IMR-90 (cell line): ENCODE measurements at regions not wholly inside any gene's neighbourhood (a gene's known extent, or its start where the extent isn't known, plus 50 kb on each side); places are given as distances from the start of the nearest gene placed in this dataset.

Experiments used
- ATAC-seq: fragments of 200-7000 bp; cut with Tn5 transposase; 2 replicates; pipeline ENCODE4 v1.9.1; 2020; ENCODE audit warnings: low read depth, mild to moderate bottlenecking, moderate library complexity
- BruUV-seq: library from RNA; stranded (reverse); fragments of 400-500 nt; replicated peaks from 2 replicates; lab custom pipeline; 2021; lab: Mats Ljungman, UMichigan
- CTCF ChIA-PET: fragments of 300-600 bp; formaldehyde crosslinking; extraction: SDS; loops from one replicate; lab custom pipeline; 2021; ENCODE audit warnings: antibody characterized with exemption; lab: Yijun Ruan, JAX
- POLR2A ChIA-PET: fragments of 300-600 bp; sonication (Branson Sonifier 250); formaldehyde crosslinking; loops from one replicate; lab custom pipeline; 2022; ENCODE audit warnings: antibody characterized with exemption; ENCODE audit not compliant: unreplicated experiment; lab: Charles Lee
- DNase-seq: peaks from one replicate; pipeline ENCODE4 v3.0.0; 2013
- H2AFZ ChIP-seq: replicated peaks from 2 replicates; pipeline ENCODE3; 2013; ENCODE audit warnings: low read length, mild to moderate bottlenecking; ENCODE audit not compliant: poor library complexity
- H2AK5ac ChIP-seq: 2 replicates; pipeline ENCODE4 v1.6.1; 2013; ENCODE audit warnings: low read depth, low read length, inconsistent platforms
- H2AK9ac ChIP-seq: replicated peaks from 2 replicates; pipeline ENCODE3; 2013; ENCODE audit warnings: mild to moderate bottlenecking, low read depth, low read length, moderate library complexity; ENCODE audit not compliant: poor library complexity
- H2BK120ac ChIP-seq: 2 replicates; pipeline ENCODE4 v1.6.1; 2013; ENCODE audit warnings: low read depth, low read length, inconsistent platforms
- H2BK15ac ChIP-seq: 3 replicates; pipeline ENCODE4 v1.6.1; 2013; ENCODE audit warnings: low read depth, low read length, inconsistent platforms
- H2BK20ac ChIP-seq: 2 replicates; pipeline ENCODE4 v1.6.1; 2013; ENCODE audit warnings: low read depth, mild to moderate bottlenecking, inconsistent platforms, low read length, moderate library complexity
- H2BK5ac ChIP-seq: 2 replicates; pipeline ENCODE4 v1.6.1; 2013; ENCODE audit warnings: mild to moderate bottlenecking, low read depth, low read length, inconsistent platforms; ENCODE audit not compliant: poor library complexity, severe bottlenecking
- H3K14ac ChIP-seq: replicated peaks from 2 replicates; pipeline ENCODE4 v1.6.1; 2013; ENCODE audit warnings: low read depth, low read length, inconsistent platforms
- H3K18ac ChIP-seq: 2 replicates; pipeline ENCODE4 v1.6.1; 2013; ENCODE audit warnings: low read depth, low read length, control low read depth
- H3K23ac ChIP-seq: 2 replicates; pipeline ENCODE4 v1.6.1; 2013; ENCODE audit warnings: low read depth, low read length, inconsistent platforms
- H3K27ac ChIP-seq: 2 replicates; pipeline ENCODE4 v1.5.1; 2013; ENCODE audit warnings: mild to moderate bottlenecking, control low read depth, low read length; ENCODE audit not compliant: insufficient read depth
- H3K27me3 ChIP-seq: 2 replicates; pipeline ENCODE4 v1.6.1; 2013; ENCODE audit warnings: low read length; ENCODE audit not compliant: control insufficient read depth, insufficient read depth
- H3K36me3 ChIP-seq: 2 replicates; pipeline ENCODE4 v1.6.1; 2013; ENCODE audit warnings: low read length, mixed read lengths; ENCODE audit not compliant: control insufficient read depth, insufficient read depth
- H3K4ac ChIP-seq: 2 replicates; pipeline ENCODE4 v1.6.1; 2013; ENCODE audit warnings: low read depth, low read length, inconsistent platforms
- H3K4me1 ChIP-seq: 2 replicates; pipeline ENCODE4 v1.6.1; 2013; ENCODE audit warnings: low read length, mixed read lengths; ENCODE audit not compliant: control insufficient read depth, insufficient read depth
- H3K4me2 ChIP-seq: 2 replicates; pipeline ENCODE4 v1.6.1; 2013; ENCODE audit warnings: low read depth, mild to moderate bottlenecking, control low read depth, low read length, moderate library complexity
- H3K4me3 ChIP-seq: 2 replicates; pipeline ENCODE4 v1.5.1; 2013; ENCODE audit warnings: low read depth, mild to moderate bottlenecking, control low read depth, low read length, moderate library complexity; ENCODE audit not compliant: insufficient read depth
- H3K56ac ChIP-seq: 2 replicates; pipeline ENCODE4 v1.6.1; 2013; ENCODE audit warnings: low read length, inconsistent platforms; ENCODE audit not compliant: insufficient read depth; ENCODE audit errors: extremely low read depth
- H3K79me1 ChIP-seq, 2 experiments: 2 replicates each; pipeline ENCODE4 v1.6.1; 2013; ENCODE audit warnings: low read length in 2 of 2, inconsistent platforms in 1 of 2, low read depth in 1 of 2
- H3K9ac ChIP-seq: 2 replicates; pipeline ENCODE4 v1.6.1; 2013; ENCODE audit warnings: low read depth, low read length, control low read depth
- H3K9me1 ChIP-seq: 2 replicates; pipeline ENCODE4 v1.6.1; 2013; ENCODE audit warnings: low read length, inconsistent platforms; ENCODE audit not compliant: insufficient read depth
- H3K9me3 ChIP-seq: 2 replicates; pipeline ENCODE4 v1.6.1; 2013; ENCODE audit warnings: low read length; ENCODE audit not compliant: control insufficient read depth, insufficient read depth
- H4K20me1 ChIP-seq: 2 replicates; pipeline ENCODE4 v1.6.1; 2013; ENCODE audit warnings: low read length, inconsistent platforms; ENCODE audit not compliant: insufficient read depth
- H4K5ac ChIP-seq: 2 replicates; pipeline ENCODE4 v1.6.1; 2013; ENCODE audit warnings: mild to moderate bottlenecking, low read depth, low read length, control low read depth
- H4K8ac ChIP-seq, 2 experiments: 2 replicates each; pipeline ENCODE4 v1.6.1; 2013; ENCODE audit warnings: low read depth in 2 of 2, low read length in 2 of 2, control low read depth in 1 of 2, inconsistent platforms in 1 of 2
- H4K91ac ChIP-seq: 2 replicates; pipeline ENCODE4 v1.6.1; 2013; ENCODE audit warnings: low read depth, low read length, inconsistent platforms; ENCODE audit not compliant: insufficient read depth
- MXI1 ChIP-seq: IDR thresholded peaks from 2 replicates; pipeline ENCODE4 v1.6.1; 2012; ENCODE audit warnings: low read depth, mild to moderate bottlenecking, low read length, moderate library complexity, borderline replicate concordance
- WGBS, 2 experiments: methylation state at CpG; one replicate each; pipeline versions ENCODE4 v1.1.5 to v1.1.7; 2013; ENCODE audit warnings: missing lambda C conversion rate in 2 of 2; ENCODE audit not compliant: insufficient read length in 1 of 2; ENCODE audit errors: extremely low coverage in 2 of 2; 5-methylcytosine and 5-hydroxymethylcytosine counted together
- dilution Hi-C: fragments of 300-500 bp; cut with HindIII; formaldehyde crosslinking; loops from one replicate; pipeline ENCODE4 v1.14.3; 2018; ENCODE audit warnings: low sequenced_read_pairs; ENCODE audit not compliant: unreplicated experiment
- in situ Hi-C: fragments of 300-500 bp; cut with MboI; formaldehyde crosslinking; loops from 3 replicates; pipeline ENCODE4 v1.14.3; 2019; ENCODE audit warnings: low sequenced_read_pairs, inconsistent platforms, mixed read lengths
- intact Hi-C: fragments of 100-400 bp; cut with micrococcal nuclease; formaldehyde crosslinking; loops from 2 replicates; pipeline ENCODE4 v1.10.0; 2022

GRCh38 chr19:56900573-56901097, 60.1 kb upstream of the PEG3 start:
- H2BK15ac ChIP-seq, result no peak overlapping the region
- H3K4me1 ChIP-seq, result no peaks in the 10 kb centered on the region
- no peak overlapping the region for H3K27ac ChIP-seq
- WGBS, 2 experiments, result 33% methylated on average over 5 of the region's 12 CpGs; no CpG with 5 or more reads in 1 of the 2 experiments
- no peaks in the 10 kb centered on the region for H3K79me1 ChIP-seq
- no peak overlapping the region for H2AK9ac ChIP-seq
- no peak overlapping the region for H3K18ac ChIP-seq
- H3K14ac ChIP-seq, result no peak overlapping the region
- dilution Hi-C loops (no loop called here), intact Hi-C loops (no loop called here), in situ Hi-C loops (no loop called here)
- no peaks in the 10 kb centered on the region for H3K9me1 ChIP-seq
- H3K36me3 ChIP-seq, result no peaks in the 10 kb centered on the region
- H3K9me3 ChIP-seq, result peaks cover 39% of the 10 kb centered on the region
- no peak overlapping the region for H2BK120ac ChIP-seq
- no peak overlapping the region for H2AFZ ChIP-seq
- no peak overlapping the region for H3K23ac ChIP-seq
- ChIA-PET CTCF (interaction anchor here (0.6 kb wide), 1 partner anchor 39 kb away, joined by 3 read pairs; no protein-coding TSS in a partner anchor), POLR2A (no interaction called here)
- no peak for TF ChIP-seq MXI1
- H4K5ac ChIP-seq, result no peak overlapping the region
- H3K4ac ChIP-seq, result no peak overlapping the region
- ATAC-seq, result no peak
- H2BK20ac ChIP-seq, result no peak overlapping the region
- H3K9ac ChIP-seq, result no peak overlapping the region
- no peaks in the 10 kb centered on the region for H4K20me1 ChIP-seq
- H2AK5ac ChIP-seq, result no peak overlapping the region
- no peaks in the 10 kb centered on the region for H3K27me3 ChIP-seq
- no peak for DNase-seq
- no peak overlapping the region for H4K91ac ChIP-seq
- no peak overlapping the region for H2BK5ac ChIP-seq
- no peak overlapping the region for H3K4me2 ChIP-seq
- H3K56ac ChIP-seq, result no peak overlapping the region
- no TSS peak for BruUV-seq
- H4K8ac ChIP-seq, result no peak overlapping the region
- H3K4me3 ChIP-seq, result no peak overlapping the region
